GM23338 (cell line): ENCODE measurements at regions not wholly inside any gene's neighbourhood (a gene's known extent, or its start where the extent isn't known, plus 50 kb on each side); places are given as distances from the start of the nearest gene placed in this dataset.
"Not testable (repeated sequence)": the region's sequence is repeated elsewhere in the genome, so short reads cannot be mapped to it uniquely, and the experiment has no call there.

ENCODE experiments used
- ATAC-seq: fragments of 200-7000 bp; cut with Tn5 transposase; 3 replicates; pipeline ENCODE4 v1.9.1; 2020
- DNase-seq: peaks from one replicate; pipeline ENCODE4 v3.0.0-alpha.2; 2015; ENCODE audit warnings: low spot score
- H2AFZ ChIP-seq: fragments of 200-600 bp; sonication (generic); 2 replicates; pipeline ENCODE4 v1.8.0; 2016; ENCODE audit warnings: antibody characterized with exemption, mild to moderate bottlenecking, moderate library complexity
- H3F3A ChIP-seq: fragments of 200-600 bp; sonication (generic); replicated peaks from 2 replicates; pipeline ENCODE4 v1.8.0; 2017; ENCODE audit warnings: antibody characterized with exemption, mixed run types, low read depth
- H3K27ac ChIP-seq: fragments of 200-600 bp; sonication (generic); 2 replicates; pipeline ENCODE4 v1.6.1; 2016; ENCODE audit warnings: low read depth
- H3K27me3 ChIP-seq: fragments of 200-600 bp; sonication (generic); 2 replicates; pipeline ENCODE4 v1.8.0; 2016; ENCODE audit warnings: mild to moderate bottlenecking, mixed run types, moderate library complexity; ENCODE audit not compliant: insufficient read depth
- H3K36me3 ChIP-seq: fragments of 200-600 bp; sonication (generic); 2 replicates; pipeline ENCODE4 v1.8.0; 2016; ENCODE audit warnings: mild to moderate bottlenecking; ENCODE audit not compliant: insufficient read depth
- H3K4me1 ChIP-seq: fragments of 200-600 bp; sonication (generic); 2 replicates; pipeline ENCODE4 v1.8.0; 2016; ENCODE audit warnings: mild to moderate bottlenecking, moderate library complexity; ENCODE audit not compliant: insufficient read depth
- H3K4me2 ChIP-seq: fragments of 200-600 bp; sonication (generic); 2 replicates; pipeline ENCODE4 v1.7.1; 2017; ENCODE audit warnings: mixed run types
- H3K4me3 ChIP-seq: fragments of 200-600 bp; sonication (generic); 2 replicates; pipeline ENCODE4 v1.6.1; 2016; ENCODE audit warnings: mixed run types
- H3K79me2 ChIP-seq: fragments of 200-600 bp; sonication (generic); replicated peaks from 2 replicates; pipeline ENCODE4 v1.8.0; 2017; ENCODE audit warnings: mild to moderate bottlenecking; ENCODE audit not compliant: insufficient read depth
- H3K9me2 ChIP-seq: fragments of 200-600 bp; sonication (generic); 2 replicates; pipeline ENCODE4 v1.8.0; 2017; ENCODE audit not compliant: insufficient read depth
- H4K20me1 ChIP-seq: fragments of 200-600 bp; sonication (generic); replicated peaks from 2 replicates; pipeline ENCODE4 v1.8.0; 2017; ENCODE audit warnings: mild to moderate bottlenecking; ENCODE audit not compliant: insufficient read depth
- H3K27ac Mint-ChIP-seq: 2 replicates; pipeline ENCODE4 v1.8.0; 2020; ENCODE audit warnings: inconsistent platforms, mild to moderate bottlenecking, moderate library complexity, mixed read lengths
- H3K27me3 Mint-ChIP-seq: 3 replicates; pipeline ENCODE4 v1.8.0; 2022; ENCODE audit warnings: low read depth, mild to moderate bottlenecking, moderate library complexity, mixed read lengths, inconsistent platforms; ENCODE audit not compliant: insufficient read depth, poor library complexity
- H3K36me3 Mint-ChIP-seq: 3 replicates; pipeline ENCODE4 v1.8.0; 2021; ENCODE audit warnings: low read depth, mild to moderate bottlenecking, inconsistent platforms, moderate library complexity, mixed read lengths
- H3K4me1 Mint-ChIP-seq: 3 replicates; pipeline ENCODE4 v1.8.0; 2020; ENCODE audit warnings: mild to moderate bottlenecking, inconsistent platforms, mixed read lengths
- H3K4me3 Mint-ChIP-seq: 3 replicates; pipeline ENCODE4 v1.8.0; 2021; ENCODE audit warnings: moderate library complexity, mild to moderate bottlenecking, inconsistent platforms, mixed read lengths
- H3K9me3 Mint-ChIP-seq: 3 replicates; pipeline ENCODE4 v1.8.0; 2020; ENCODE audit warnings: moderate library complexity, mild to moderate bottlenecking, inconsistent platforms, mixed read lengths
- CREB1 ChIP-seq: fragments of 250-450 bp; sonication (Bioruptor Pico); IDR thresholded peaks from 2 replicates; pipeline ENCODE4 v1.5.0; 2020; ENCODE audit warnings: low read depth, mild to moderate bottlenecking, moderate library complexity
- EZH2phosphoT487 ChIP-seq: fragments of 200-600 bp; sonication (generic); IDR thresholded peaks from one replicate; pipeline ENCODE4 v1.8.1; 2018; ENCODE audit warnings: antibody characterized with exemption; ENCODE audit not compliant: unreplicated experiment
- JUNB ChIP-seq: IDR thresholded peaks from one replicate; pipeline ENCODE4 v1.6.1; 2016; ENCODE audit warnings: antibody characterized with exemption; ENCODE audit not compliant: unreplicated experiment
- NANOG ChIP-seq: IDR thresholded peaks from 2 replicates; pipeline ENCODE4 v1.6.1; 2016; ENCODE audit warnings: antibody characterized with exemption, borderline replicate concordance
- POLR2AphosphoS5 ChIP-seq: IDR thresholded peaks from 2 replicates; pipeline ENCODE4 v1.6.1; 2016; ENCODE audit warnings: antibody characterized with exemption, low read depth
- STAT1 ChIP-seq: IDR thresholded peaks from one replicate; pipeline ENCODE4 v1.6.1; 2016; ENCODE audit warnings: antibody characterized with exemption; ENCODE audit not compliant: unreplicated experiment
- ZNF114 ChIP-seq: fragments of 250-450 bp; sonication (Bioruptor Pico); IDR thresholded peaks from 2 replicates; pipeline ENCODE4 v1.5.0; 2020; ENCODE audit warnings: mild to moderate bottlenecking, moderate library complexity
- ZNF462 ChIP-seq: fragments of 250-450 bp; sonication (Bioruptor Pico); IDR thresholded peaks from 2 replicates; pipeline ENCODE4 v1.5.0; 2020; ENCODE audit warnings: mild to moderate bottlenecking, moderate library complexity
- TF ChIP-seq, protein P1 (sequence below): IDR thresholded peaks from one replicate; pipeline ENCODE4 v1.6.1; 2018; ENCODE audit warnings: antibody characterized with exemption; ENCODE audit not compliant: unreplicated experiment

DNA sequence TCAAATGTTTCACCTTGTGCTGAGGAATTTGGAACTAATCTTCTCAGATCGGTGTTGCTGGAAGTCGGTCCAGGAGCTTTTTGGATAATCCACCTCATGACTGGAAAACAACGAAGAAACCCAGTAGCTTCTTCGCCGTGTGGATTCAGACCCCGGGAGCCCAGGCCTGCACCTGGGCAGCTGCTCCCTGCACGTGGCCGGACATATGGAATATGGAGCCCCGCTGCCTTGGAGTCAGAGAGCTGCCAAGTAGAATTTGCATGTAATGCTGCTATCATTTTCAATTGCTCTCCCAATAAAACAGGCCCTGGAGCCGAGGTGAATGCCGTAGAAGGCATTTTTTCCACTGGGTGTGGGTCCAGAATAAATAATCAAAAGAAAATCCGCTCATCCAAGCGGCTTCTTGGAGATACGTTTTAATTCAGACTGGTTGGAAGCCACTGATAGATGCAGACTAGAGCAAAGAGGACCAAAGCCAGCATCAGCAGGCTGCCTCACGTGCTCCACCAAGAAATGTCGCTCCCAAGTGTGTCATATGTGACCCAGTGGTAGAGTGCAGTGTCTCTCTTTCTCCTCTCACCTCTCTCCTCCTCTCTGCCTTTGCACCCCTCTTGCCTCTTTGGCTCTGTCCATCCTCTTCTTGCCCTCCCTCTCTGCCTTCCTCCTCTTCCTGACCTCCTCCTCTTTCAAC is 115.3 kb downstream of the ZNF664 start:
- Histone ChIP-seq H3K4me3 (no peak overlapping the region), H3K27ac (no peak overlapping the region), H3K27me3 (no peaks in the 10 kb centered on the region), H3K4me2 (no peak overlapping the region), H3K79me2 (no peaks in the 10 kb centered on the region), H2AFZ (peak overlapping the region; percentile 81; the same call in 1 of the 2 replicates), H3K36me3 (peaks cover 5% of the 10 kb centered on the region; the same call in 1 of the 2 replicates), H4K20me1 (no peaks in the 10 kb centered on the region), H3F3A (0 out of 2 replicates have a peak, but pooled peaks cover 2% of the 10 kb centered on the region), H3K9me2 (peaks cover 8% of the 10 kb centered on the region; the same call in 1 of the 2 replicates), H3K4me1 (0 out of 2 replicates have a peak, but pooled peaks cover 7% of the 10 kb centered on the region)
- no peak overlapping the region for H3K27ac Mint-ChIP-seq
- ATAC-seq (no peak), DNase-seq (no peak)
- no peak overlapping the region for H3K4me3 Mint-ChIP-seq
- TF ChIP-seq ZNF462 (CRISPR knock-in tag) = no peak
- TF ChIP-seq POLR2AphosphoS5 = no peak
- TF ChIP-seq EZH2phosphoT487 = no peak
- no peak for TF ChIP-seq STAT1
- TF ChIP-seq NANOG = no peak
- no peak for TF ChIP-seq JUNB
- TF ChIP-seq, protein P1, sequence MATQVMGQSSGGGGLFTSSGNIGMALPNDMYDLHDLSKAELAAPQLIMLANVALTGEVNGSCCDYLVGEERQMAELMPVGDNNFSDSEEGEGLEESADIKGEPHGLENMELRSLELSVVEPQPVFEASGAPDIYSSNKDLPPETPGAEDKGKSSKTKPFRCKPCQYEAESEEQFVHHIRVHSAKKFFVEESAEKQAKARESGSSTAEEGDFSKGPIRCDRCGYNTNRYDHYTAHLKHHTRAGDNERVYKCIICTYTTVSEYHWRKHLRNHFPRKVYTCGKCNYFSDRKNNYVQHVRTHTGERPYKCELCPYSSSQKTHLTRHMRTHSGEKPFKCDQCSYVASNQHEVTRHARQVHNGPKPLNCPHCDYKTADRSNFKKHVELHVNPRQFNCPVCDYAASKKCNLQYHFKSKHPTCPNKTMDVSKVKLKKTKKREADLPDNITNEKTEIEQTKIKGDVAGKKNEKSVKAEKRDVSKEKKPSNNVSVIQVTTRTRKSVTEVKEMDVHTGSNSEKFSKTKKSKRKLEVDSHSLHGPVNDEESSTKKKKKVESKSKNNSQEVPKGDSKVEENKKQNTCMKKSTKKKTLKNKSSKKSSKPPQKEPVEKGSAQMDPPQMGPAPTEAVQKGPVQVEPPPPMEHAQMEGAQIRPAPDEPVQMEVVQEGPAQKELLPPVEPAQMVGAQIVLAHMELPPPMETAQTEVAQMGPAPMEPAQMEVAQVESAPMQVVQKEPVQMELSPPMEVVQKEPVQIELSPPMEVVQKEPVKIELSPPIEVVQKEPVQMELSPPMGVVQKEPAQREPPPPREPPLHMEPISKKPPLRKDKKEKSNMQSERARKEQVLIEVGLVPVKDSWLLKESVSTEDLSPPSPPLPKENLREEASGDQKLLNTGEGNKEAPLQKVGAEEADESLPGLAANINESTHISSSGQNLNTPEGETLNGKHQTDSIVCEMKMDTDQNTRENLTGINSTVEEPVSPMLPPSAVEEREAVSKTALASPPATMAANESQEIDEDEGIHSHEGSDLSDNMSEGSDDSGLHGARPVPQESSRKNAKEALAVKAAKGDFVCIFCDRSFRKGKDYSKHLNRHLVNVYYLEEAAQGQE = no peak
- no peak for TF ChIP-seq CREB1
- TF ChIP-seq ZNF114 (CRISPR knock-in tag) = no peak
- H3K36me3 Mint-ChIP-seq = no peaks in the 10 kb centered on the region
- peaks cover 5% of the 10 kb centered on the region; the same call in 2 of the 3 replicates for H3K9me3 Mint-ChIP-seq
- H3K4me1 Mint-ChIP-seq = peaks cover 10% of the 10 kb centered on the region
- H3K27me3 Mint-ChIP-seq = peaks cover 16% of the 10 kb centered on the region

DNA sequence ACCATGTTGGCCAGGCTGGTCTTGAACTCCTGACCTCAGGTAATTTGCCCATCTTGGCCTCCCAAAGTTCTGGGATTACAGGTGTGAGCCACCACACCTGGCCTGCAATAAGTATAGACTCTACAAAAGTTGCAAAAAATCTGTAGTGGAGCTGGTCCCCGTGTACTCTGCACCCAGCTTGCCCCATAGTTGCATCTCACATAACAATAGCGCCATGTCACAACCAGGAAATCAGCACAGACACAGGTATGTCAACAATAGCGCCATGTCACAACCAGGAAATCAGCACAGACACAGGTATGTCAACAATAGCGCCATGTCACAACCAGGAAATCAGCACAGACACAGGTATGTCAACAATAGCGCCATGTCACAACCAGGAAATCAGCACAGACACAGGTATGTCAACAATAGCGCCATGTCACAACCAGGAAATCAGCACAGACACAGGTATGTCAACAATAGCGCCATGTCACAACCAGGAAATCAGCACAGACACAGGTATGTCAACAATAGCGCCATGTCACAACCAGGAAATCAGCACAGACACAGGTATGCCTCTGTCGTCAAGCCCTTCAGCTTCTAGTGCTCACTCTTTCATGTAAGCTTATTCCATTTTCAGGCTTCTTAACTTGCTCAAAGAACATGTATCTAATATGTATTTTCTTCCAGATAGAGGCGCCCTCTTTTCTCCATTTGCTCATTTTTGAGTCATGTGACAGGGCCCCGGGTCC is 116.3 kb downstream of the ZNF664 start:
- not testable (repeated sequence) for DNase-seq, ATAC-seq, H3K36me3 ChIP-seq, H4K20me1 ChIP-seq, H3K27ac ChIP-seq, H3K4me2 ChIP-seq, H3K79me2 ChIP-seq, H3K9me3 Mint-ChIP-seq, H3K4me3 ChIP-seq, H3K36me3 Mint-ChIP-seq, H3K27ac Mint-ChIP-seq, H3K4me3 Mint-ChIP-seq, H2AFZ ChIP-seq, H3K27me3 ChIP-seq, H3K4me1 ChIP-seq, H3F3A ChIP-seq
- Mint-ChIP-seq H3K27me3 (peaks cover 15% of the 10 kb centered on the region), H3K4me1 (peaks cover 10% of the 10 kb centered on the region)
- peaks cover 13% of the 10 kb centered on the region; the same call in 1 of the 2 replicates for H3K9me2 ChIP-seq
